T-helper 2 cell treated with Interferon-gamma antibody and Interleukin-4, amounts not matched to agents 100 ng/mL and 5 ng/mL, for 36 hours (primary cell): ENCODE measurements at regions not wholly inside any gene's neighbourhood (a gene's known extent, or its start where the extent isn't known, plus 50 kb on each side); places are given as distances from the start of the nearest gene placed in this dataset.
"Not testable (repeated sequence)": the region's sequence is repeated elsewhere in the genome, so short reads cannot be mapped to it uniquely, and the experiment has no call there.

Experiments
- intact Hi-C: fragments of 100-400 bp; cut with micrococcal nuclease; formaldehyde crosslinking; loops from one replicate; pipeline ENCODE4 v1.15.1; 2023

DNA sequence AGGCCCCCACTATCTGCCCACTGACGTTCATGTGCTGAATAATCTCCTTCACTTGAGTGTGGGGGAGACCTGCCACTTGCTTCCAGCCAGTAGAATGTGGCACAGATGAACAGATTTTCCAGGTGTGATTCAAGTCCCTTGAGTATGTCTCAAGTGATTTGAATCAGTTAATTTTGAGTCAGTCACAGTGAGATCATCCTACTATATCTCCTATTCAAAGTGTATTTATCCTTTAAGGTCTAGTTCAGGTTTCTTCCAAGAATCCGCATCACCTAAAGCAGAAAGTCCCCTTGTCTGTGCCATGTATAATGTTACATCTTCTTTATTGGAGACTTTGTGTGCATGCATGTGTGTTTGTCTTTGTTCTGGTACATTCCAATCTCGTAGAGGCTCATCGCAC, 208.3 kb upstream of the DAB2 start:
- intact Hi-C loops = no loop called here

DNA sequence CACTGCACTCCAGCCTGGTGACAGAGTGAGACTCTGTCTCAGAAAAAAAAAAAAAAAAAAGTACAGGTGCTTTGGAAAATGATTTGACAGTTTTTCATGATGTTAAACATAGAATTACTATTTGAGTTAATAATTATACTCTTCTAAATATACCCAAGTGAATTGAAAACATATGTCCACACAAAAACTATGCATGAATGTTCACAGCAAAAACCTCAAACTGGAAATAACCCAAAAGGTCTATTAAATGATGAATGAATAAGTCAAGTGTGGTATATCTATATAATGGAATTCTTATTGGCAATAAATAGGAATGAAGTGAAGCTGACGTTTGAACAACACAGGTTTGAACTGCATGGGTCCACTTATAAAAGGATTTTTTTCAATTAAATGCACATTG, 207.2 kb upstream of the DAB2 start:
- intact Hi-C loops = no loop called here

DNA sequence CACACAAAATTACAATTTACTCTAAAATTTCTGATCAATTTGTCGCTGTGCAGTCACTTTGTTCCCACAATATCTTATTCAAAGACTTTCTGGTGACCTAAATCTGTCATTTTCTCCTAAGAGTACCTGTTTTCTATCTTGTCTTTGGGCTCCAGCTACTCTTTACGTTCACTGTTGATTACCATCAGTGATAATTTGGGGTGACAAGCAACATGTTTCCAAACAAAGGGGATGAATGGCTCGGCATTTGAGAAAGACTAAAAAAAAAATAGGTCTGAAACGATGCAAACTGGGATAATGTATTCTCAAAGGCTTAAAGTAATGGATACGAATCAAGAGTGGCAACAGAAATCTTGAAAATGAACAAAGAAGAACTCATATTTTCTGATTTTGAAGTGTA, 205.2 kb upstream of the DAB2 start:
- intact Hi-C loops = no loop called here

- intact Hi-C loops = no loop called here
Measured at GRCh38 chr5:39628348-39628747, 203.6 kb upstream of the DAB2 start.

DNA sequence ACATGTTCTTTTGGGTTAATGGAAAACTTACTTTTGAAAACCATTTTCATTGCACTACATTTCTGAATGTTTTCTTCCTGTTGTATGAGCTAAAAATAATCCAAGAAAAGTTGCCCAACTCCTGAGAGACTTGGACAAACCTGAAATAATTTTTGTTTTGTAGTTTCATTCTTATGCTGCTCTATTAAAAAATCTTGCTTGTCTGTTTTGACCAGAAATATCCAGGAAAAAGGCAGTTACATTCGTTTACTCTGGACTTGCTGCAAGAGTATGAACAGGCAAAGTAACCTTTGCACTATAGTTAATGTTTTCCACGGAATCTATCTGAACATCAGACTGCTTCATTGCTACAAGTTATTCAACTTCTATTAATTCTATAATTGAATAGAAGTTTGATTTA, 200.1 kb upstream of the DAB2 start:
- intact Hi-C loops = no loop called here

- intact Hi-C loops = no loop called here
Measured at GRCh38 chr5:39624268-39624886, 199.6 kb upstream of the DAB2 start.

DNA sequence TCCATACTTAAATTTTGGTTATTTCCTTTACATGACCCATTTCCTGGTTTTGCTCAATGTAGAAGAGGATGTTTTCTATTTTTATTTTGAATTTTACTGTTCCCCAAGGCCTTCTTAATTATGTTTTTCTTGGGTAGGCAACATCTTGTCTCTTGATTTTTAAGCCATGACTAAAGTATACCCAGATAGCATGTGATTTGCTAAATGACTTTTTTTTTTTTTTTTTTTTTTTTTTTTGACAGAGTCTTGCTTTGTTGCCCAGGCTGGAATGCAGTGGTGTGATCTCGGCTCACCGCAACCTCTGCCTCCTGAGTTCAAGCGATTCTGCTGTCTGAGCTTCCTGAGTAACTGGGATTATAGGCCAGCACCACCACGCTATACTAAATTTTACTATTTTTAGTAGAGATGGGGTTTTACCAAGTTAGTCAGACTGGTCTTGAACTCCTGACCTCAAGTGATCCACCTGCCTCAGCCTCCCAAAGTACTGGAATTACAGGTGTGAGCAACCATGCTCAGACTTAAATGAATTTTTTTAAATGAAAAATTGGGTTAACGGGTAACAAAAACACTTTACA, 198.6 kb upstream of the DAB2 start:
- intact Hi-C loops = no loop called here

DNA sequence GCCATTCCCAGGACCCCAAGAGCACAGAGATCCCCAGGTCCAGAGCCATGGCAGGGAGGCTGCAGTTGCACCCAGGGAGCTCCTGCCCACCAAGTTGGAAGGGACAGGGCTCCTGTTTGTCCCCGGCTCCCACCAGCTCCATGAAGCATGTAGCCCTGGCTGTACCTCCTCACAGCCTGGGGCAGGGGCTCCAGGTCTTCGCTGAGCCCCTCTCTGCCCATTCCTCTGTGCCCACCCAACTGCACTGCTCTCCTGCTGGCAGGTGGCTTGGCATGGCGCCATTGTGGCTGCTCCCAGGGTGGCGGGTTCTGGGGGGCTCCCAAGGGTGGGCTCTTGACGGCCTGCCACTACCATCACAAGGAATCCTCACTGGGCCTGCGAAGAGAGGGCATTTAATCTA, 197.5 kb upstream of the DAB2 start:
- intact Hi-C loops = no loop called here

- intact Hi-C loops = no loop called here
Measured at GRCh38 chr5:39619168-39619818, 194.5 kb upstream of the DAB2 start.

DNA sequence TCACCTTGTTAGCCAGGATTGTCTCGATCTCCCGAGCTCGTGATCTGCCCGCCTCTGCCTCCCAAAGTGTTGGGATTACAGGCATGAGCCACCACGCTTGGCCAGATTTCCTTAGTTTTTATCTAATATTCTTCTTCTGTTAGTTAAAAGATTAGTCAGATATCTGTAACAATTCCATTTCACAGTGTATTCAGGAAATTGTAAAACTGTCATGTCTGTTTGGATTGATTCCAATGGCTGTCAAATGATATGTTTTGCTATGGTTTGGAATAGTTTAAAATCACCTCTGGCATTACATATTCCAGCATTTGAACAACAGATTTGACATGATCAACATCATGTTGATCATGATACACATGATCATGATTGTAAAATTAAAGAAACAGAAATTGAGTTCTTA, 193.6 kb upstream of the DAB2 start:
- intact Hi-C loops = no loop called here

GRCh38 chr5:39616131-39616530, 191.4 kb upstream of the DAB2 start:
- intact Hi-C loops = no loop called here

DNA sequence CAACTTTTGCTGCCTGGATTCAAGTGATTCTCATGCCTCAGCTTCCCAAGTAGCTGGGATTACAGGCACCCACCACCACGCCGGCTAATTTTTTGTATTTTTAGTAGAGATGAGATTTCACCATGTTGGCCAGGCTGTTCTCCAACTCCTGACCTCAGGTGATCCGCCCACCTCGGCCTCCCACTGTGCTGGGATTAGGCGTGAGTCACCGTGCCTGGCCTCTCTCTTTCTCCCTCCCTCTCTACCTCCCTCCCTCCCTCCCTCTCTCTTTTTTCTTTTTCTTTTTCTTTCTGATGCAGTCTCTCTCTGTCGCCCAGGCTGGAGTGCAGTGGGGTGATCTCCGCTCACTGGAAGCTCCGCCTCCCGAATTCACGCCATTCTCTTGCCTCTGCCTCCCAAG, 186.3 kb upstream of the DAB2 start:
- intact Hi-C loops = not testable (repeated sequence)

DNA sequence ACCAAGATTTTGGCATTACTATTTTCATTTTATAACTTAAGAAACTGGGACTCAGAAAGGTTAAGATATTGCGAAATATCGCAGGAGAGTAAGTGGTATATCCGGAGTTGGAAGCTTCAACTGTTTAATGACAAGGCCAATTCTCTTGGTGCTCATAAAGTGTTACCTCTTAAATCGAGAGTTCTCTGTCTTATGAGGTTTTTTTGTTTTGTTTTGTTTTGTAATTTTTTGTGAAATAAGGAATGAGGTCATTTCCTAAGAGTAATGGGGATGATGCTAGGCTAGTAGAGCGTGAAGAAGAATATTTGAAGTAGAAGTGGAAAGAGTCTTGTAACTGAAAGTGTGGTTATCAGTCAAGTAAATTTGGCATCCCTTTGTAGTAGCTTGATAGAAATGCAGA, 183.2 kb upstream of the DAB2 start:
- intact Hi-C loops = no loop called here

- intact Hi-C loops = no loop called here
Measured at GRCh38 chr5:39606591-39606990, 181.8 kb upstream of the DAB2 start.

GRCh38 chr5:39605588-39606575, 181.1 kb upstream of the DAB2 start:
- intact Hi-C loops = no loop called here

- intact Hi-C loops = no loop called here
Measured at GRCh38 chr5:39605145-39605544, 180.4 kb upstream of the DAB2 start.

DNA sequence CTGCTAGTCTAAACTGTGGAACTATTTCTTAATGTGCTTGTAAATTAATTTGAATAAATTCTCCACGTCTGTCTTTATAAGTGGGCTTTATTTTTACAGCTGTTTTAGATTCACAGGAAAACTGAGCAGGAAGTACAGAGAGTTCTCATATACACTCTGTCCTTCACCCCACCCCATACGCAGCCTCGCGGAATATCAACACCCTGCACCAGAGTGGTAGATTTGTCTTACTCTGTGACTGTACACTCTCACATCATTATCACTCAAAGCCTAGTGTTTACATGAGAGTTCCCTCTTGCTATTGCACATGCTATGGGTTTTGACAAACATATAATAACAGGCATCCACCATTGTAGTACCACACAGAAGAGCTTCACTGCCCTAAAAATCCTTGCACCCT, 179.7 kb upstream of the DAB2 start:
- intact Hi-C loops = no loop called here

DNA sequence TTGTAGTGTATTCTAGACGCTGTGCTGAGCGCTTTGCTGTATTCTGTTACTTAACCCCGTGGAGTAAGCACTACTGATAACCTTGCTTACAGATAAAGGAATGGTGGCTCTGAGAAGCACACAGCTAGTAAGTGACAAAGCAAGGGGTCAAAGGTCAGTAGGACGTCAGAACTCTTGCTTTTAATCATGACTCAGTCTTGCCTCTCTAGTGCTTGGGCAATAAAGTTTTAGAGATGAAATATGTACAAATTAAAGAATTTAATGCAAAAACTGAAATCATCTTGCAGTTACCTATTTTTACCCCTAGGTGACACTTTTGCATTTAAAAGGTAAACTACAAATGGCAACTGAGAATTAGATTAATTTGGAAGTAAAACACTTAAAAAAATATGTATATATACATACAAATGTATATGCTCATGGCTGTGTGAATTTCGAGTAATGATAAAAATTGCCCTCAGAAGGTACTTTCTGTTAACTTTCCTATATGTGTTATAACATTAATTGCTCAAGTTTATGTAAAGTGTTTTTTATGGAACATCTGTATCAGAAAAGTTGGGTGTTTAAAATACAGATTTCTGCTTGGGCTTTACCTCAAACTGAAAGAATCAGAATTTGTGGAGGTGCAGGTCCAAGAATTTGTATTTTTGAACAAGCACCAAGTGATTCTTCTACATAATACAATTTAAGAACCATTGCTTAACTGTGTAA, 175.1 kb upstream of the DAB2 start:
- intact Hi-C loops = no loop called here

GRCh38 chr5:39598661-39599248, 174.0 kb upstream of the DAB2 start:
- intact Hi-C loops = no loop called here

DNA sequence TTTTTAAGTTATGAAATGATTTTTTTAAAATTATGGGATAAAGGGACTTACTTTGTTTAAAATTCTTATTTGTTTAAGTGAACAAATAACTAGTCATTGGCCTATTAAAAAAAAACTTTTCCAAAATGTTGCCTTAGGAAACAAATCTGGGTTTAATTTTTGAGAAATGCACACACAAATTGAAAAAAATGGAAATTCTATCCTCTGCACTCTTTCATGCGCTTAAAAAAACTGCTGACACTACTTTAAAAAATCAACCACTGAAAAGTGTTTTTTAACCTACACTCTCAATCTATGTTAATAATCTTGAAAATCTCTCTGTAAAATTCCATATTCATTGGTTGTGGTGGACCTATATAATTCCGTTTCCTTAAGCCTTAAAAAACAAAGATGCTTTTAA, 163.4 kb upstream of the DAB2 start:
- intact Hi-C loops = no loop called here

GRCh38 chr5:39587675-39588074, 162.9 kb upstream of the DAB2 start:
- intact Hi-C loops = no loop called here
